ENCODE measurements at regions not wholly inside any gene's neighbourhood (a gene's known extent, or its start where the extent isn't known, plus 50 kb on each side); places are given as distances from the start of the nearest gene placed in this dataset.

DNA sequence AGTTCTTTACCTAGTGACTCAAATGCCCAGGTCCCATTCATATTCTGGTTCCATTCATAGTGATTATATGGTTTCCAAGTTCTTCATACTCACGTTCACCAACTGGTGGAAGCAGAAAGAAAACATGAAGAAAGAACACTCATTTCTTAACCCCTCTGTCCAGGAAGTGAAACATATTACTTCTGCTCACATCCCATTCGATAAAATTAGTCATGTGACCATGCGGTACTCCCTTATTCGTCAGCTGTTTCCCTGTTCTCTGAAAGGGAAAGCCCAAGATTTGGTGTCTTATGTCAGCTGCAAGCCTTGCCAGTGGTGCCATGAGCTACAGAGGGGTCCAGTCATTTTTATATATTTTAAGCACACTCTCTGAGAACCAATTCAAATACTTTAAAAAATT, 387.0 kb upstream of the DMAC1 start:
- no peak for DNase-seq

DNA sequence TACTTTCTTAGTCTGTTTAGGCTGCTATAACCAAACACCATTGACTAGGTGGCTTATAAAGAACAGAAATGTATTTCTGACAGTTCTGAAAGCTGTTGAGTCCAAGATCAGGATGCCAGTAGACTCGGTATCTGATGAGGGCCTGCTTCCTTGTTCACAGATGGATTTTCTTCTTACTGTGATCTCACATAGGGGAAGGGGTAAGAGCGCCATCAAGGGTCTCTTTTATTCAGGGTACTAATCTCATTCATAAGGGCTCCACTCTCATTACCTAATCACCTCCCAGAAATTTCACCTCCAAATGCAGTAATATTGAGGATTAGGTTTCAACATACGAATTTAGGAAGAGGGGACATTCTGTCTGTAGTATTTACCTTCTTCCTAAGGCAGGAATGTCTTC, 384.0 kb upstream of the DMAC1 start:
- DNase-seq: no peak

DNA sequence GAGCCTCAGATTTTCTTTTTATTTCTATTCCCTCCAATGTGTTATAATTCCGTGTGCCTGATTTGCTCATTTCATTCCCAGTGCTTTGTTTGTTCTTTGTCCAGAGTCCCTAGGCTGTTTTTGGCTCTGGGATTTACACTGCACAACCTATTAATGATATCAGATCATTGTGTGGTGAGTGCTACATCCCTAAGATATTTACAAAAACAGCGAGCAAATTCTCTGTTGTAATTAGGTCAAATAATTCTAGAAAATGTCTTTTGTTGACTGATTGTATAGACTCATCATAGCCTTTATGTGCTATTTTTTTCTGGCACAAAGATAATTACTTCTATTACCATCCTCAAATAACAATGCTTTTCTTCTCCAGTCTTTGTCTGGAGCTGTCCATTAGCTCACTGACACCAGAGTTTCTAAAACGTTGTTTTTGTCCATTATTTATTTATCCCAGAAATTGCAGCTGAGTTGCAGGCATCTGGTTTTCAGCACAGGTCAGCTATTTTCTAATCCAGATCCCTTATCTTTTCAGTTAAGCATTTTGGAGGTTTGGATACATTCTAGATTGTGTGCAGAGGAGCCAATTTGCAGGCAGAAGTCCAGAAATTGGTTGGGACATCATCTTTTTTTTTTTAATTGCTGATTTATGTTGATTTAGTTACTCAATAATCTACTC, 379.9 kb upstream of the DMAC1 start:
- no peak for DNase-seq

DNA sequence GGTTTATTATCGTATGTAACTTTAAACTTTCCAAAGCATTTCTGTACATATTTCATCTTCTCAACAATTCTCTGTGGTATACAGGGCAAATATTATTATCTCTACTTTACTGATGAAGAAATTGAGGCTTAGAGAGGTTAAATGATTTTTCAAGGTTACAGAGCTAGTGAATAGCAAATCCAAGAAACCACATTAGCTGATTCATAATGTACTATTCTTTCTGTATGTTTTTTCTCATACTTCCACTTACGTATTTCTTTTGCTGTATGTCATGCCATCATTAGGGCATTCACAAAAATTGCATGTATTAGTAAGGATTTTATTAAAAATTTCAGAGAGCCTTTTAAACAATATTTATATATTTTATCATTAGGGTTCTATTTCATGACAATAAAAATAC, 372.4 kb upstream of the DMAC1 start:
- no peak for DNase-seq

DNA sequence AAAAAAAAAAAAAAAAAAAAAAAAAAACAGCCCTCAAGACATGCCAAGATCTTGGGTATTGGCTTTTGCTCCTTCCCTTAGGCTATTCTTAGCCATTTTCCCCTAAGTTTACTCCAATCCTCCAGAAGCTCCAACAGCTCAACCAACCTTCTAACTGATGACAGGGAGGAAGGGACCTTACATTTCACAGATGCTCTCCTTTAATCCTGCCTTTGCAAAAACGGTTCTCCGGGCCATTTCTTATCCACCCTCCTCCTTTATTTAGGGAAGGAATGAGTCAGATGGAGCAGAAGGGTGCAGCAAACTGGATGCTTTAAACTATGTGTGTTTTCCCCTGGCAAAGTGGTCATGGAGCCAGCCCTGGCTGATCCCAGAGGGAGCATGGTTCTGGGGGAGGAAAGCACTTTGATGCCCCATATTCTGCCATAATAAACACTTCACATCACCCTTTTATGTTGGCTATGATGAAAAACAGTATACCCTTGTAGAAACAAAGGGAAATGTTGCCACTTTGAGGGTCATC, 369.4 kb upstream of the DMAC1 start:
- no peak for DNase-seq

GRCh38 chr9:8160787-8161186, 361.2 kb upstream of the DMAC1 start:
- DNase-seq: no peak

- no peak for DNase-seq
These were observed 359.0 kb upstream of the DMAC1 start for GRCh38 chr9:8158574-8158973.

DNA sequence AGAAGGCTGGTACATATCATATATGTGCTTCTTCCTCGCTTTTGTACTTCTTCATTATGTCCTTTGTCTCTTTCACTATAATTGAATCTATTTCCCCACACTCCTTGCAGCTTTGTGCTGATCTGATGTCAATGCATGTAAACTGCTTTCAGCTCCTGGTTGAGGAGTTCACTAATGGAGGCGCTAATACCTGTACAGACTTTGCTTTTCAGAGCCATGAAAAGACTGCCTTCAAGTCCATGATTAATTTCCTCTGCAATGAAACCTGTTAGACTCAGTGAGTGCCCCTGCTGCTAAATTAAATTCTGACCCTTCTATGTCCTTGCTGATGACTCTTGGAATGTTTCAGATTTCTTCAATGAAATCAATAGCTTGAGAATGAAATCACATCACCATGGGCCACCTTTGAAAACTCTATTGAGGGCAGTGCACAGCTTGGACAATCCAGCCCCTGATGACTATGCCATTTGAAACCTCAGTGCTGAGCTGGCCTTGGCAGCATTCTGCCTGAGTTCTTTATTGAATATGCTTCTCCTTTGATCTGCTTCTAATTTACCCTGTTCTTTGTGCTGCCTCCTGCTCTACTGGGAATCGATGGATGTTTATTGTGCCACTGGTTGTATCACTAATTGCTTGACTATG, 358.2 kb upstream of the DMAC1 start:
- no peak for DNase-seq

DNA sequence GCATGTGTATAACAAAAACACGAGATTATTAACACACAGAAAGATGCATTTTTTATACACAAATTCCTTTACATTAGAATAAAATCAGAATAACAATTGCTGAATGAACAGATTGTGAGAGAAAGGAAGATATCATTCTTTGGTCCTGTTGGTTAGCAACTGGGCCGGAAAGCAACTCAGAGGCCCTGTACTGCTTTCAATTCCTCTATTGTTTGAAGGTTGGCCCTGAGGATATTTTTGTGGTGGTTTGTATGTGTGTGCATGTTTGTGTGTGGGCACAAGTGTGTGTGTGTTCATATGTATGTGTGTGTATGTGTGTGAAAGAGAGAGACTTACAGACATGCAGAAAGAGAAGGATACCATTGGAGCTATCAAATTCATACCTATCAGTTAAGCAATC, 356.8 kb upstream of the DMAC1 start:
- no peak for DNase-seq

DNA sequence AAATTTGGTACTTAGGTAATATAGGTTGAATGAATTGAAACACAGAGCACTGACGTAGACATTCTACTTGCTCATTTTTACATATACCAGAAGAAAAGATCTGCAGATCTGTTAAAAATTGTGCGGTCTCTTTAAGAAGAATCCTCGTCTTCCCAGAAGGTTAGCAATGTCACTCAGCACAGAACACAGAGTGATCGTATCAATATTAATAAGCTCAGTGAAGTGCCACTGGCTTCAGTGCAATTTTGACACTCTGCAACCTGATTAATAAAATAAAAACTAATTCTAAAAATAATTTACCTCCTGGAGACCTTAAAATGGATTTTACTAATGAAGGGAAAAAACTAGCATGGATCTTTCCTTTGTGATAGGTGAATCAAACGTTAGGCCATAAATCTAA, 356.1 kb upstream of the DMAC1 start:
- DNase-seq: no peak

DNA sequence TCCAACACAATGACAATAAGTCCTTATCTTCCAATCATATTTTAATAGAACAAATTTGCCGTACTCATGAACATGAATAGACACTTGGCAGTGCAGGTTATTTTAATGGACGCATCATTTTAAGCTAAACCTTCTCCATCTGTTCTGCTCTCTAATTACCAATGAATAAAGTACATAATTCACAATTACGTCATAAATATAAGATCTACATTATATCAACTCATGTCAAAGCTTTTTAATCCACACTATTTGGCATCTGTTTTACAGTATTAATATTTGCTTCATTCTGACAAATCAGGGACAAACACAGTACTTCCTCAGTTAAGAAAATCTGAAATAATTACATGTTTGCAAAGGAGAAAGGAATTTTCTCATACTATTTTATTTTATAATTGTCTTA, 344.1 kb upstream of the DMAC1 start:
- DNase-seq: no peak

DNA sequence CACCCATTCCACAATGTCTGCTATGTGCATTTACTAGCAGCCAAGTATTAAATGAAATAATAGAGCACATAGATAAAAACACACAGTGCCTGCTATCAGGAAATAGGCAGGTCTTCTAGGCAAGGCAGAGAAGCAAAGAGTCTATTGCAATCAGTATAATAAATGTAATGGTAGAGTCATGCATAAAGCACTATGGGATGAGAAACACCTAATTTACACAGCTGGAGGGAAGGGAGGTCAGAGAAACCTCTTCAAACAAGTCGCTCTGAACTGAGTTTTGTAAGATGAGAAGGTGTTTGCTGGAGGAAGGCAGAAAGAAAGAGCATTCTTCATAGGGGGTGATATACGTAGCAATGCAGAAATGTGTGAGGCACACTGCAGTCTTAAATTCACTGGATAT, 341.0 kb upstream of the DMAC1 start:
- DNase-seq: no peak

DNA sequence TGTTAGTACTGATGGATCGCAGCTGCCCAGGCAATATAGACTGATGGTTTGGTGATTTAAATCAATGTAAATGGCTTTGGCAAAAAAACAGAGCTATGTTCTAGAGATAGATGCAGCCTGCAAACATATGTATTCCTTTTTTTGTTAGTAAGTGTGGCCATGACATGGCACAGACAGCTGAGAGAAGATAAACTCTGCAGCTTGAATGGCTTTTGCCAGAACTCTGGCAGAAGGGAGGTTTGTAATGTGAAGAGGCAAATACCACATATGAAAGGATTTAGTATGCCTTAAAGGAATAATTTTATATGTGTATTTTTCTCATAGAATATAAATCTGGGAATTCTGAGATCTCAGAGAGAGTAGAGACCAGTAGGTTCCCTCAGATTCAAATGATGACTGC, 340.2 kb upstream of the DMAC1 start:
- no peak for DNase-seq

DNA sequence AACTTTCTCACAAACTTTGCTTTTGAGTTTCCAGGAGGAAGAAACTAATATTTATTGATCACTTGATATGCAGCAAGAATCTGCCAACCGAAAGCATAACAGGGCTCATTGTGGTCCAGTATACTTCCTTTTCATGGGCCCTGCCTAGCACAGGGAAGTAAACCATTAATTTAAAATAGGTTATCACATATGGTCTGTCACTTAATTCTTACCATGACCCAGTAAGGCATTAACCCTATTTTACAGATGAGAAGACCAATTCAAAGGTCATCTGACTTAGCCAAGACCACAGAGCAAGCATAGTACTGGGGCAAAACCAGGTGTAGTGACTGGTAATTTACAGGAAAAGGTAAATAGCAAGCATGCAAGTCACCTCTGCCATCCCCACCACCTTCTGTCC, 336.9 kb upstream of the DMAC1 start:
- no peak for DNase-seq

GRCh38 chr9:8134635-8135034, 335.1 kb upstream of the DMAC1 start:
- no peak for DNase-seq

DNA sequence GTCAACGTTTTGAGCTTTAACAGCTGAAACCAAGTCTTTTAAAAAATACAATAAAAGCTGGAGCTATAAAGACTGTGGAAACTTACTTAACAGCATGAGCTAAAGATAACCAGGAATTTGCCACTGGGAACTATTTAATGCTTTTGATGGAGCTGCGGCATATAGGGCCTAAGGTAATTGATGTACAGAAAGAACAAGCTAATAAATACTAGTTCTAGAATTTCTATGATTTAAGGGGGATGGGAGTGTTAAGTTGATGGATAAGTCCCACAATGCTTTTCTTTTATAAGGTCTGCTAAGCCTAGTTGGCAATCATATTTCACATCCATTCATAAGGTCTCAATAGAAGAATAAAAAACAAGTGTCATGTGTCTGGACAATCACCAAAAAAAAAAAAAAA, 334.0 kb upstream of the DMAC1 start:
- DNase-seq: no peak

GRCh38 chr9:8115570-8115969, 316.0 kb upstream of the DMAC1 start:
- no peak for DNase-seq

DNA sequence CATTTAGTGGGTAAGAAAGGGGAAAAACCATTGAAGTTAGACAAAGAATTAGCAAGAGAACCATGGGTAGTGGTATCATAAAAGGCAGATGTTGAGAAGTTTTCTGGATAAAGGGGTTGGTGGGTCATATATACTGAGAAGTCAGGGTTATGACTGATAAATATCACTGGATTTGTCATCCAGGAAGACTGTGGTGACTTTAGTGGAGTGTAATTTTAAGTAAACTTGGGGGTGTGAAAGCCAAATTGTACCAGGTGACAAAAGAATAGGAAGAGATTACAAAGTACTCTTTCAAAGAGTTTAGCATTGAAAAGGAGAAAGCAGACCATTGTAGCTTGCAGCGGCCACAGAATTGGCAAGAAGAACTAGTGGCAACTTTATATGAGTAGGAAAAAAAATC, 315.2 kb upstream of the DMAC1 start:
- DNase-seq: no peak

- DNase-seq: no peak
These were observed 306.8 kb upstream of the DMAC1 start for GRCh38 chr9:8106362-8106761.

- DNase-seq: no peak
These were observed 302.0 kb upstream of the DMAC1 start for GRCh38 chr9:8101607-8102006.

DNA sequence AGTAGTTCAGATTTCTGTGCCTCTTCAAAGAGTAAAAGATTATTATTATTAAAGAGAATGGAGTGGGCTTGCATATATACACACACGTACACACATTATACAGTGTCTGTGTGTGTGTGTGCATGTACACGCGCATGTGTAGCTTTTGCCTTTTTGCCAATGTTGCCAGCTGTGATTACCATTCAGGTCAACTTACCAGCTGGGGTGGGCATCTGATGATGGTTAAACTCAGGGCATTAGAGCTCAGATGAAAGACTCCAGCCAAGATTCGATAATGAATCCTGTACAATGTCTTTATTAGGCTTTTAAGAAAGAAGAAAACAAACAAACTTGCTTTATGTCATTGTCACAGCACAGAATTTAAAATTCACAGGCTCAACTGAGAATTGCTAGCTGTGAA, 296.5 kb upstream of the DMAC1 start:
- no peak for DNase-seq

GRCh38 chr9:8095672-8096086, 296.1 kb upstream of the DMAC1 start:
- DNase-seq: no peak

GRCh38 chr9:8088477-8088876, 288.9 kb upstream of the DMAC1 start:
- no peak for DNase-seq

DNA sequence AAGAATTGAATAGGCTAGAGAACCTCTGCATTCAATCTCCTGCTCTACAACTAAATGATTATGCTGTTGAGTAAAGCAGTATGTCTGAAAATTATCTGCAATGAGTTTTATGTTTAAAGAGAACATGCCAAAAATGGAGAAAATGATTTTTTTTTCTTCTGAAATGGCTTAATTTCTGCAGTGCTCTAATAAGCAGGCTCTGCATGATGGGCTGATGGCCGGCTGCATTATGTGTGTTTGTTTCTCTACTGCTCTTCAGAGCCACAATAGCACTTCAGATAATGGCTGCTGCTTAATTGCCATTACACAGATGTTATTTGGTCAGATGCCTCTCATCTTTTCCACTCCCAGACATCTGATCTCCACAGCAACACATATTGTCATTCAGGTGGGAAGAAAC, 286.4 kb upstream of the DMAC1 start:
- no peak for DNase-seq

GRCh38 chr9:8078641-8079140, 279.1 kb upstream of the DMAC1 start:
- no peak for DNase-seq
